ENCODE measurements at regions not wholly inside any gene's neighbourhood (a gene's known extent, or its start where the extent isn't known, plus 50 kb on each side); places are given as distances from the start of the nearest gene placed in this dataset.

DNA sequence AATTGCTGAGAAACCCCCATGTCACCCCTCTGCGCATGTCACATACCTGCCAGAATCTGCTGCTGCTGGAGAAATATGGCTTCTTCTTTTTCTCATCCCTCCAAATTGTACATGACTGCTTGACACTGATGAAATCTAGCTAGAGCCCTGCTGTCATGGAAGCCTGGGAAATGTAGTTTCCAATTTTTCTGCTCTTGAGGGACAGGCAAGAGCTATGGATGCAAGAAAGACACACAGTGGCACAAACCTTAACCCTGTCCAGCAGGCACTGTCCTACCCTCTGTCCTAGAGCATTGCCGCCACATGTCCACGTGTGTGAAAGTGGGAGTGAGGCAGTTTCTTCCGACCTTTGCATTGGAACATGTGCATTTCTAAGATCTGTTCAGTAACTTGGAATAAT is 255.5 kb upstream of the SEMA6A start:
- no peak overlapping the region for H3K4me3 ChIP-seq (ENCODE audit: low read depth in 1 of 2, low read length in 2 of 2)

DNA sequence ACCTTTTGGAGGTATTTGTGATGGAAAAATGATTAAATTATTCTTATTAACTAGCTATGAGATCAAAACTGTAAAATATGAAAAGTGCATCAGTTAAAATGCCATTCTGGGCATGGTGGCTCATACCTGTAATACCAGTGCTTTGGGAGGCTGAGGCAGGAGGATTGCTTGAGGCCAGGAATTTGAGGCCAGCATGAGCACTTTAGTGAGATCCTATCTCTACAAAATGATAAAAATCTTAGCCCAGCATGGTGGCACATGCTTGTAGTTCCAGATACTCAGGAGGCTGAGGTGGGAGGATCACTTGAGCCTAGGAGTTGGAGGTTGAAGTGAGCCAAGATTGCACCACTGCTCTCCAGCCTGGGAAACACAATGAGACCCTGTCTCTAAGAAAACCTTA is 252.5 kb upstream of the SEMA6A start:
- H3K27me3 ChIP-seq (ENCODE audit: control insufficient read depth in 1 of 2, insufficient read depth in 2 of 2, low read length in 2 of 2) = no peaks in the 10 kb centered on the region
- no peaks in the 10 kb centered on the region for H3K4me1 ChIP-seq (ENCODE audit: control insufficient read depth in 1 of 2, insufficient read depth in 2 of 2, low read length in 2 of 2)
- no peaks in the 10 kb centered on the region for H3K9me3 ChIP-seq (ENCODE audit: control insufficient read depth in 1 of 2, low read length in 2 of 2)
- no peak overlapping the region for H3K4me3 ChIP-seq (ENCODE audit: low read depth in 1 of 2, low read length in 2 of 2)
- H3K9ac ChIP-seq (ENCODE audit: low read depth in 1 of 2, low read length in 2 of 2) = no peak overlapping the region
- no peaks in the 10 kb centered on the region for H3K36me3 ChIP-seq (ENCODE audit: control insufficient read depth in 1 of 2, insufficient read depth in 2 of 2, low read length in 2 of 2)
- no peak overlapping the region for H3K27ac ChIP-seq (ENCODE audit: low read depth, low read length)

More for the DNA sequence above, 255.5 kb upstream of the SEMA6A start:
- Histone ChIP-seq H3K4me1 (ENCODE audit: control insufficient read depth in 1 of 2, insufficient read depth in 2 of 2, low read length in 2 of 2) (no peaks in the 10 kb centered on the region), H3K27ac (ENCODE audit: low read depth, low read length) (no peak overlapping the region), H3K36me3 (ENCODE audit: control insufficient read depth in 1 of 2, insufficient read depth in 2 of 2, low read length in 2 of 2) (no peaks in the 10 kb centered on the region), H3K9me3 (ENCODE audit: control insufficient read depth in 1 of 2, low read length in 2 of 2) (no peaks in the 10 kb centered on the region), H3K27me3 (ENCODE audit: control insufficient read depth in 1 of 2, insufficient read depth in 2 of 2, low read length in 2 of 2) (peaks cover 0 to 4% of the 10 kb centered on the region in 2 donors), H3K9ac (ENCODE audit: low read depth in 1 of 2, low read length in 2 of 2) (no peak overlapping the region)

DNA sequence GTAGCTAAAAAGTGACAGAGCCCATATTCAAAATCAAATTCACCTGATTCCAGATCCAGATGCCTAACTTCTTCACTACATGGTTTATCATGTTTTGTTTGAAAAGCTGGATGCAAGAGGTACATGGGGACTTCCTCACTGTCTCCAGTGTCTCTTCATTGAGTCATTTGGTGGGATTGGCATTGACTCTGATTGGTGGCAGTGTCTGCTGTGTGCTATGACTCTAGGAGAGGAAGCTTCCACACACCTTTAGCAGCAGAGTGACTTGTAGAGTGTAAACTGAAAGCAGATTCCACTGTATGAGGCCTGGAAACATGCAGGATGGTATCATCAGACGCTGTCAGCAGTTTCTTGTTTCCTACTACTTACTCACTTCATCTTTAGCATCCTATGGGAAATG is 250.9 kb upstream of the SEMA6A start:
- H3K27me3 ChIP-seq (ENCODE audit: control insufficient read depth in 1 of 2, insufficient read depth in 2 of 2, low read length in 2 of 2) = no peaks in the 10 kb centered on the region
- H3K4me3 ChIP-seq (ENCODE audit: low read depth in 1 of 2, low read length in 2 of 2) = no peak overlapping the region
- H3K27ac ChIP-seq (ENCODE audit: low read depth, low read length) = no peak overlapping the region
- no peaks in the 10 kb centered on the region for H3K36me3 ChIP-seq (ENCODE audit: control insufficient read depth in 1 of 2, insufficient read depth in 2 of 2, low read length in 2 of 2)
- H3K9me3 ChIP-seq (ENCODE audit: control insufficient read depth in 1 of 2, low read length in 2 of 2) = no peaks in the 10 kb centered on the region
- no peaks in the 10 kb centered on the region for H3K4me1 ChIP-seq (ENCODE audit: control insufficient read depth in 1 of 2, insufficient read depth in 2 of 2, low read length in 2 of 2)
- H3K9ac ChIP-seq (ENCODE audit: low read depth in 1 of 2, low read length in 2 of 2) = no peak overlapping the region

DNA sequence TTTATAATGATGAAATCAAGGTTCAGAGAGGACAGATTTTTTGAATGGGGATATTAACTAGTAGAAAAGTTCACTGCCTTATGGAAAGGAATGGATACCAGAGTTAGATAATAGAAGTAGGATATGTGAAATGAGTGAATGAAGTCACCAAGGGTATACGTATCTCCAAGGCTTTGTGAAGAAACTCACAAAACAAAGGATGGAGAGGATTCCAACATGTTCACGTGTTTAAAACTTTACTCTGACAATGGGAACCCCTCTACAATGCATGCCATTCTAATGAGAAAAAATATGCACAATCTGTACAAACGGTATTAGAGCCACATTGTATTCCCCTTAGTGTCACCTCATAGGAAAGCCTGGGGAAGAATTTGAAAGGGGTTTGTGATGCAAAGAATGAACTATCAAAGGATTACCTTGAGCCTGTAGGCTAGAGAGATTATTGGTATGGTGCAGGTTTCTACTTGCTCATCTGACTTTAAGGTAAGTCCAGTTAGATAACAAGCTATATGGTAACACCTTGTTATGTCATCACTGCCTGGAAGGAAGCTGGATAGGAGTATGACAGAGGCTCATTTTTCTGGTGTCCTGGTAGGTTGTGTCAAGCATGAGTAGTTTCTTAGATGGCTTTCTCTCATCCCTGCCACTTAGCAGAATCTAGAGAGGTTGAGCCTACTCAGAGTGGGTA is 250.3 kb upstream of the SEMA6A start:
- H3K4me1 ChIP-seq (ENCODE audit: control insufficient read depth in 1 of 2, insufficient read depth in 2 of 2, low read length in 2 of 2) = no peaks in the 10 kb centered on the region
- H3K27me3 ChIP-seq (ENCODE audit: control insufficient read depth in 1 of 2, insufficient read depth in 2 of 2, low read length in 2 of 2) = no peaks in the 10 kb centered on the region
- no peaks in the 10 kb centered on the region for H3K36me3 ChIP-seq (ENCODE audit: control insufficient read depth in 1 of 2, insufficient read depth in 2 of 2, low read length in 2 of 2)
- H3K27ac ChIP-seq (ENCODE audit: low read depth, low read length) = no peak overlapping the region
- no peak overlapping the region for H3K4me3 ChIP-seq (ENCODE audit: low read depth in 1 of 2, low read length in 2 of 2)
- H3K9me3 ChIP-seq (ENCODE audit: control insufficient read depth in 1 of 2, low read length in 2 of 2) = no peaks in the 10 kb centered on the region
- no peak overlapping the region for H3K9ac ChIP-seq (ENCODE audit: low read depth in 1 of 2, low read length in 2 of 2)

- Histone ChIP-seq H3K36me3 (ENCODE audit: control insufficient read depth in 1 of 2, insufficient read depth in 2 of 2, low read length in 2 of 2) (no peaks in the 10 kb centered on the region), H3K9me3 (ENCODE audit: control insufficient read depth in 1 of 2, low read length in 2 of 2) (no peaks in the 10 kb centered on the region), H3K4me3 (ENCODE audit: low read depth in 1 of 2, low read length in 2 of 2) (no peak overlapping the region), H3K27me3 (ENCODE audit: control insufficient read depth in 1 of 2, insufficient read depth in 2 of 2, low read length in 2 of 2) (no peaks in the 10 kb centered on the region), H3K9ac (ENCODE audit: low read depth in 1 of 2, low read length in 2 of 2) (no peak overlapping the region), H3K27ac (ENCODE audit: low read depth, low read length) (no peak overlapping the region), H3K4me1 (ENCODE audit: control insufficient read depth in 1 of 2, insufficient read depth in 2 of 2, low read length in 2 of 2) (no peaks in the 10 kb centered on the region)
Measured at GRCh38 chr5:116814626-116815385, 240.2 kb upstream of the SEMA6A start.

DNA sequence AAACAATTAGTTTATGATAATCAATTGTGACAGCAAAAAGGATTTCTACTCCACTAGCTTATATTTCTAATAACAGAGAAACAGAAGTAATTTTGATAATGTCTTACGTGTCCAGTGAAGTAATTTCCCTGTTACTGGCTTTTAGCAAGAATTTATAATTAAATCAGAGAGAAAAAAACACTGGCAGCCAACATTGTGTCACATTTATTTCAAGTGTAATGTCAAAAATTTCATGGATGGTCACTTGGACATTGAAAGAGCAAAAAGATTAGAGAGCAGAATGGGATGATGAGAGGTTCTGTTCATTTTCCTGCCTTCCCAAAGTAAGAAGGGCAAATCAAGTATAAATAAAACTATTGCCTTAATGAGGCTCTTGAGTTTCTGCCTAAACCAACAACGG is 239.3 kb upstream of the SEMA6A start:
- Histone ChIP-seq H3K36me3 (ENCODE audit: control insufficient read depth in 1 of 2, insufficient read depth in 2 of 2, low read length in 2 of 2) (no peaks in the 10 kb centered on the region), H3K4me1 (ENCODE audit: control insufficient read depth in 1 of 2, insufficient read depth in 2 of 2, low read length in 2 of 2) (no peaks in the 10 kb centered on the region), H3K4me3 (ENCODE audit: low read depth in 1 of 2, low read length in 2 of 2) (no peak overlapping the region), H3K27me3 (ENCODE audit: control insufficient read depth in 1 of 2, insufficient read depth in 2 of 2, low read length in 2 of 2) (no peaks in the 10 kb centered on the region), H3K9me3 (ENCODE audit: control insufficient read depth in 1 of 2, low read length in 2 of 2) (no peaks in the 10 kb centered on the region), H3K27ac (ENCODE audit: low read depth, low read length) (no peak overlapping the region), H3K9ac (ENCODE audit: low read depth in 1 of 2, low read length in 2 of 2) (no peak overlapping the region)

GRCh38 chr5:116813356-116813755 is 238.7 kb upstream of the SEMA6A start:
- Histone ChIP-seq H3K27ac (ENCODE audit: low read depth, low read length) (no peak overlapping the region), H3K4me1 (ENCODE audit: control insufficient read depth in 1 of 2, insufficient read depth in 2 of 2, low read length in 2 of 2) (no peaks in the 10 kb centered on the region), H3K9me3 (ENCODE audit: control insufficient read depth in 1 of 2, low read length in 2 of 2) (no peaks in the 10 kb centered on the region), H3K36me3 (ENCODE audit: control insufficient read depth in 1 of 2, insufficient read depth in 2 of 2, low read length in 2 of 2) (no peaks in the 10 kb centered on the region), H3K4me3 (ENCODE audit: low read depth in 1 of 2, low read length in 2 of 2) (no peak overlapping the region), H3K27me3 (ENCODE audit: control insufficient read depth in 1 of 2, insufficient read depth in 2 of 2, low read length in 2 of 2) (no peaks in the 10 kb centered on the region), H3K9ac (ENCODE audit: low read depth in 1 of 2, low read length in 2 of 2) (no peak overlapping the region)

GRCh38 chr5:116810951-116811350 is 236.3 kb upstream of the SEMA6A start:
- H3K4me1 ChIP-seq (ENCODE audit: control insufficient read depth in 1 of 2, insufficient read depth in 2 of 2, low read length in 2 of 2) = no peaks in the 10 kb centered on the region
- no peak overlapping the region for H3K27ac ChIP-seq (ENCODE audit: low read depth, low read length)
- no peaks in the 10 kb centered on the region for H3K36me3 ChIP-seq (ENCODE audit: control insufficient read depth in 1 of 2, insufficient read depth in 2 of 2, low read length in 2 of 2)
- no peak overlapping the region for H3K4me3 ChIP-seq (ENCODE audit: low read depth in 1 of 2, low read length in 2 of 2)
- H3K9ac ChIP-seq (ENCODE audit: low read depth in 1 of 2, low read length in 2 of 2) = no peak overlapping the region
- H3K9me3 ChIP-seq (ENCODE audit: control insufficient read depth in 1 of 2, low read length in 2 of 2) = no peaks in the 10 kb centered on the region
- H3K27me3 ChIP-seq (ENCODE audit: control insufficient read depth in 1 of 2, insufficient read depth in 2 of 2, low read length in 2 of 2) = no peaks in the 10 kb centered on the region

- no peaks in the 10 kb centered on the region for H3K27me3 ChIP-seq (ENCODE audit: control insufficient read depth in 1 of 2, insufficient read depth in 2 of 2, low read length in 2 of 2)
- H3K4me1 ChIP-seq (ENCODE audit: control insufficient read depth in 1 of 2, insufficient read depth in 2 of 2, low read length in 2 of 2) = no peaks in the 10 kb centered on the region
- no peak overlapping the region for H3K4me3 ChIP-seq (ENCODE audit: low read depth in 1 of 2, low read length in 2 of 2)
- no peak overlapping the region for H3K27ac ChIP-seq (ENCODE audit: low read depth, low read length)
- no peaks in the 10 kb centered on the region for H3K9me3 ChIP-seq (ENCODE audit: control insufficient read depth in 1 of 2, low read length in 2 of 2)
- H3K9ac ChIP-seq (ENCODE audit: low read depth in 1 of 2, low read length in 2 of 2) = no peak overlapping the region
- H3K36me3 ChIP-seq (ENCODE audit: control insufficient read depth in 1 of 2, insufficient read depth in 2 of 2, low read length in 2 of 2) = no peaks in the 10 kb centered on the region
Measured at GRCh38 chr5:116806836-116807235, 232.2 kb upstream of the SEMA6A start.

DNA sequence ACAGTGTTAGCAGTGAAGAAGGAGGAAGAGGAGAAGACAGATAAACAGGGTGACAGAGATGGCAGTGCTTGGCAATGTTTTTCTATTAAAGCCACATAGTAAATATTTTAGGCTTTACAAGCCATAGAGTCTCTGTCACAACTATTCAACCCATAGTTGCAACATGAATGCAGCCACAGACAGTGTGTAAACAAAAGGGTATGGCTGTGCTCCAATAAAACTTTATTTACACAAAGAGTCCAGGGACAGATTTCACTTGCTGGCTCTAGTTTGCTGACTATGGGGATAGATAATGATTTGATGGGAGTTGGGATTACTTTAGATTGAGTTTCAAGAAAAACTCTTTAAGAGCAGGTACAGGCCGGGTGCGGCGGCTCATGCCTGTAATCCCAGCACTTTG is 224.8 kb upstream of the SEMA6A start:
- H3K9ac ChIP-seq (ENCODE audit: low read depth in 1 of 2, low read length in 2 of 2) = no peak overlapping the region
- no peaks in the 10 kb centered on the region for H3K27me3 ChIP-seq (ENCODE audit: control insufficient read depth in 1 of 2, insufficient read depth in 2 of 2, low read length in 2 of 2)
- H3K36me3 ChIP-seq (ENCODE audit: control insufficient read depth in 1 of 2, insufficient read depth in 2 of 2, low read length in 2 of 2) = no peaks in the 10 kb centered on the region
- no peaks in the 10 kb centered on the region for H3K9me3 ChIP-seq (ENCODE audit: control insufficient read depth in 1 of 2, low read length in 2 of 2)
- no peaks in the 10 kb centered on the region for H3K4me1 ChIP-seq (ENCODE audit: control insufficient read depth in 1 of 2, insufficient read depth in 2 of 2, low read length in 2 of 2)
- H3K27ac ChIP-seq (ENCODE audit: low read depth, low read length) = no peak overlapping the region
- H3K4me3 ChIP-seq (ENCODE audit: low read depth in 1 of 2, low read length in 2 of 2) = no peak overlapping the region
